GM12874 (cell line): ENCODE measurements at regions not wholly inside any gene's neighbourhood (a gene's known extent, or its start where the extent isn't known, plus 50 kb on each side); places are given as distances from the start of the nearest gene placed in this dataset.
A peak's percentile ranks its signal among the peaks of the same experiment; 100 is the strongest.

Experiments used
- CTCF ChIP-seq: IDR thresholded peaks from 2 replicates; pipeline ENCODE4 v1.5.1; 2011; ENCODE audit warnings: low read depth, mild to moderate bottlenecking, control low read depth, low read length, moderate library complexity; ENCODE audit not compliant: insufficient read depth

DNA sequence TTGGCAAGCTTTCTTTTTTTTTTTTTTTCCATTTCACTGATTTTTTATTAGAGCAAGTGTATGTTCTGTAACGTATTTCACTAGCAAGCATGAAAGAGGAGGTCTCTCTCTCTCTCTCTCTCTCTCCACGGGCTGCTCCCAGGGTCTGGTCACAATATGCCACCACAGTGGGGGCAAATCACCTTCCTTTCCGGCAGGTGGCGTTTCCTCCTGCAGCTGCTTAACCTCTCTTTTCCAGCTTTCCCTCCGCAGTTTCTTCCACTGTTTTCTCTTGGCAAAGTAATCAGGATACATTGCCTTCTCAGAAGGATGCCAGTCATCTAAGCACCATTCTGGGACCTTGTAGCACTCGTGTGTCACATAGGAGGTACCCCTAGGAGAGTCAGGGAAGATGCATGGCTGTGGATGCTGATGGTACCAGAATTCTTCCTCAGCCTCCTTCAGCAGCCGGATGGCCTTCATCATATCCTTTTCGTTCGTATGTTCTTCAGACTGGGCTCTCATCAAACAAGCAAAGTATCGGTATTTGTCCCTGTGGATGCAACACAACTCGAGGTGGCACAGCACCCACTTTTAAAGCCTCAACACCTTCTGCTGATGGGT is 197.3 kb upstream of the PODXL start:
- peak; percentile 63 for TF ChIP-seq CTCF

DNA sequence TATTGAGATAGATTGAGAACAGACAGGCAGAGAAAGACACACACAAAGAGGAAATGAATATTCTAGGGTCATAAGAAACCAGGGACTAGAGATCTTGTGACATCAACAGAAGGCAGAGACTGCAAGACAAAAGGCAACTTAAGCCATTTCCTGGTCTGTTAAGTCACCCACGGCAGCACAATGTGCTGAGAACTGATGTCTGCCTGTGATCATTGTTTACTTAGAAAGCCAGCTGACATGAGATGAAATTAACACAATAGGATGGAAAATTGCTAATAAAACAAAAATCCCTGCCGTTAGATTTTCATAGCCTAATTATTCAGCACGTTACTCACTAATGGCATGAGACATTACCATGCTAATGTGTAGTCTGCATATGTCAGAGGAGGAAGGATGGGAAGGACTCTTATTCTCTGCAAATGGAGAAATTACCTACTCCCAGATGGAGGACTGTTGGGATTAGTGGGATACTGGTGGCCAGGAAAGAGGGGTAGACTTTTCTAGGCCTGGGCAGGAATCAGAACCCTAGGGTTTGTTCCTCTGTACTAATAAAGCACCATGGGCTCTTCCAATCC is 191.3 kb upstream of the PODXL start:
- TF ChIP-seq CTCF = no peak

DNA sequence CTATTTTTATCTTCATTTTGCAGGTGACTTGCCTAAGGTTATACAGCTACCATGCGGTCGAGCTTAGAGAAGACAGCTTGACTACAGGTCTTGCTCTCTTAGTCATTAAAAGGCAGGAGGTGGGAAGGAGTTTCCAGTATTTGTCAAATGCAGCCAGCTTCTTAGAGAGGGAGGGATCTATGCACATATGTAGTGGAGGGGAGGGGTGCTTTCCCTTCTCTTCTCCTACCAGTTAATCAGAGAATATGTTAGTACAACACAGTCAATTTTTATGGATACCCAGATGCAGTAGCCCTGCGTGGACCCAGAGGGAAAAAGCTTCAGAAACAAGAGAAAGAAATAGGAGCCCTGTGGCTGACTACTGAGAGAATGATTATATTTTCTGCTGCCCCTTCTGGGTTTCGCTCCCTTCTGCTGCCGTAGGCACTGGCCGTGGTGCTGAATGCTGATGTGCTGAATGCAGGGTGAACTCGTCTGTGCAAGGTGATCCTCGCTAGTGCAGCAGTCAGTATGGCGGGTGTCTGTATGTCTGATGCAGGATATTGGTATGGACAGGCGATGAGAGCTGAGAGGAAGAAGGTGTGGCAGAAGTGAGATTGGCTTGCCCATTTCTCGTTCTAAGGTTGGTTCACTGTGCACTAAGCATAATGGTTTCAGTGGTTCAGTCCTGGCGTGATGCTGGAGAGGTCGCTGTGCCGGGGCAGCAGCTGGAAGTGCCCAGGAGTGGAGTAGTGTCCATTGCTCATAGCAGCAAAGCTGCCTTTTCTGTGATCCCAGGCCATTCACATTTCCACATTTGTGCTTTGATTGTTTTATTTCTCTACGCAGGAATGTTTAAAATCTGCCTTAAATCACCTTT is 189.2 kb upstream of the PODXL start:
- TF ChIP-seq CTCF = no peak

DNA sequence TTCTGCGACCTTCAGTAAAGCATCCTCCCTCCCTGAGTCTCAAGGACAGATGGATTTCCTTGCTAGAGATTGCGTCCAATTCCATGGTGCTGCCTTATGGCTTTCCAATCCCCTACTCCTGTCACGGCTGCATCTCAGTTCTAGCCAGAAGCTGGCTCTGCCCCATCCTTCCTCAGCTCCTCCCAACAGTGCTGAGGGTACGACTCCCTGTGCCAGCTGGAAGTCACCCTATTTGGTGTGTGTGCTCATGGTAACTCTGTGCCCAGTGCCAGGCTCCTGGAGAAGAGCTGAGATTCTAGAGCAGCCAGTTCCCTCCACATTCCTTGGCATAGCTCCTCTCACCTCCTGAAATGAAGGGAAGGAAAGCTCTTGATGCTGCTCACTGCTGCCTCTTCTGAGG is 185.0 kb upstream of the PODXL start:
- no peak for TF ChIP-seq CTCF

DNA sequence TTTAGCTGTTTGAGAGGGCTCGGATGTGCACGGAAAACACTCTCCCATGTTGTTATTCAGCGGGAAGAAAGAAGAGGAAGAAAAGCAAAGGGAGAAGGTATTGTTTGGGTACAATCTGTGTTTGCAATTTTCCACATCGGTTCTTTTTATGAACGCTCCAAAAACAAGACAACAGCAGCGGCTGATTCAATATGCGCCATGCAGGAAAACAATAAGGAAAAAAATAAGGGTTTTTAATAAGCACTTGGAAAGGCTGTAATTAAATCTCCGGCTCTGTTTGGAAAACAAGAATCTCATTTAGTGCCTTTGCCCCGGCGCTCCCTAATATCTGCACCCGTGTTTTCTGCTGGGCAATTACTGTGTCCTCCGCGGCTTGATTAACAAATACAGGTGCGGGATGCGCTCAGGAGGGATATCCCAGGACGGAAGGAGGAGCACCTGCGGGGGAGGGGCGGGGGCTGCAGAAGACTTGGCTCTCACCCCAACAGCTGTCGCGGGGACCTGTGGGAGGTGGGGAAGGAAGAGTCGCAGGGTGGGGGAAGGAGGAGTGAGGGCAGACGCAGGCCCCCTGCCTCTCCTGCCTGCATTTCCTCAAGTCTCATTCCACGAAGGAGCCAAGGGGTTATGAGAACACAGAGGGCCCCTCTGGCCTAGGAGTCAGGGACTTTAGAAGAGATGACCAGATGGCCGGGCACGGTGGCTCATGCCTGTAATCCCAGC is 181.5 kb upstream of the PODXL start:
- no peak for TF ChIP-seq CTCF

- TF ChIP-seq CTCF = no peak
These were observed 178.7 kb upstream of the PODXL start for GRCh38 chr7:131735101-131735500.

DNA sequence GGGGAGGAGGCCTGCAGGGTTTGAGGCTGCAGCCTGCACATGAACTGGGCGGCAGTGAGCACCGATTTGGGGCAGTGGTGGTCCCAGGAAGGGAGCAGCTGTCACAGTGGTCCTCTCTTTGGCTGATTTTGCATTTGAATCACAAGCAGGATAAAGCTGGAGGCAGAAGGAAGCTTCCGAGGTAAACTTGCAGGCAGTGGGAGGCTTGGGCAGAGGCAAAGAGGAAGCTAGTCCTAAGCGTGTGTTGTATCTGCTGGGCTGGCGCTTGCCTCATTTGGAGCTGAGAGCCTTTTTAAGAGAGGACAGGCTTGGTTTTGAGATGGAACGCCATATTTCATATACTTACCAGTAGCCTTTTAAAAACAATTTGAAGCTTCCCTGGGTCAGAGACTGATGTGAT is 177.2 kb upstream of the PODXL start:
- no peak for TF ChIP-seq CTCF
